IPS-20b (cell line): ENCODE measurements at regions not wholly inside any gene's neighbourhood (a gene's known extent, or its start where the extent isn't known, plus 50 kb on each side); places are given as distances from the start of the nearest gene placed in this dataset.

ENCODE experiments used
- H3K27ac ChIP-seq: one replicate; pipeline ENCODE4 v1.5.1; 2013; ENCODE audit warnings: low read length
- H3K27me3 ChIP-seq: 2 replicates; pipeline ENCODE4 v1.6.1; 2013; ENCODE audit warnings: mild to moderate bottlenecking, low read length, inconsistent platforms; ENCODE audit not compliant: insufficient read depth
- H3K36me3 ChIP-seq: 2 replicates; pipeline ENCODE4 v1.6.1; 2013; ENCODE audit warnings: low read depth, mild to moderate bottlenecking, inconsistent platforms, low read length, moderate library complexity; ENCODE audit not compliant: insufficient read depth
- H3K4me1 ChIP-seq: 2 replicates; pipeline ENCODE4 v1.6.1; 2013; ENCODE audit warnings: mild to moderate bottlenecking, control low read depth, inconsistent platforms, low read length, moderate library complexity; ENCODE audit not compliant: insufficient read depth
- H3K4me3 ChIP-seq: 2 replicates; pipeline ENCODE4 v1.5.1; 2013; ENCODE audit warnings: mild to moderate bottlenecking, low read length, inconsistent platforms
- H3K9ac ChIP-seq: 2 replicates; pipeline ENCODE4 v1.6.1; 2013; ENCODE audit warnings: low read depth, mild to moderate bottlenecking, inconsistent platforms, low read length, moderate library complexity
- H3K9me3 ChIP-seq: 2 replicates; pipeline ENCODE4 v1.6.1; 2013; ENCODE audit warnings: mild to moderate bottlenecking, low read depth, low read length, inconsistent platforms; ENCODE audit not compliant: insufficient read depth

DNA sequence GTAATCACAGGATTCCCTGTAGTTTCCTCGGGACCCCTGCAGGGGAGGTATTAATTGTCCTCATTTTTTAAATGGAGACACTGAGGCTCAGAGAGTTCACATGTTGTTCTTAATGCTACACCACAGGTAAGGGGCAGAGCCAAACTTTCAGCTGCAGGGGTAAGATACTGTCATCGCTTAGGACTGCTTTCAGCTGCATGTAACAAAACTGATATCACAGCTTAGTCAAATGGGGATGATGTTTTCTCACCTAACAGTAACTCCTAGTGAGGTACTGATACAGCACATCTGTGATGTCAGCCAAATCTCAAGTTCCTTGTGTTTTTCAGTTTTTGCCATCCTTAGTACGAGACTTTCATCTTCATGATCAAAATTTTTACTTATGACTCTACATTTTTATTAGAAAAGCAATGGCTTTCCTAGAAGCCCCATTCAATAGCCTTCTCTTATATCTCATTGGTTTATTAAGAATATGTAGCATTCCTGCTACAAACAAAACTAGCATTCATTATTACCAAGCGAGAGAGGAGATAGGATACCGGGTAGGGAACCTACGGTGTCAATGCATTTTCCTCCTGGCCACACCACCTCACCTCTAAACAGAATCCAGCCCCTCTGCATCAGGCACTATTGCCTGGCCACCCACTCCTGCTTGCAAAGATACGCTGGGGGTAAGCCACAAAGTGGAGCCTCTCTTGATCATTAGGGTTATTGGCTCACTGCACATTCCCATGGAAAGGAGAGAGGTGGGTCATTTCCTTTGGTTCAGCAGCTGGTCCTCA is 557.5 kb downstream of the CD83 start:
- Histone ChIP-seq H3K27me3 (no peaks in the 10 kb centered on the region), H3K36me3 (no peaks in the 10 kb centered on the region), H3K9ac (no peak overlapping the region), H3K9me3 (no peaks in the 10 kb centered on the region), H3K4me3 (no peak overlapping the region), H3K27ac (no peak overlapping the region), H3K4me1 (peaks cover 8% of the 10 kb centered on the region; the same call in 1 of the 2 replicates)

DNA sequence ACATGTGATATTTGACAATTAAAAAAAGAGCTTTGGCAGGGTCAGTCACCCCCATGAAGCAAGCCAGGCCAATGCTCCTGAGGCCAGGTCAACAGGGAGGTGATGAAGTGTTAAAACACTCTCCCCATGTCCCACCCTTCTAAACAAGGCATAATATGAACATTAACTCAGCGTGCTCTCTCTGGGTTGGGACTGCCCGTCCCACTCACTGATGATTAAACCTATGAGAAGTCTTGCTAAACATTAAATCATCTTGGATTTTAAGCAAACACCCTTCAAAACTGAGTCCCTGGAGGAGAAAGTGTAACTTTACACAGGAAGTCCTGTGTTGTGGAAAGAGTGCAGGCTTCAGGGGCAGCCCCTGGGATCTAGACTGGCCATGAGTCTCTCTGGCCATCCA is 558.5 kb downstream of the CD83 start:
- Histone ChIP-seq H3K9ac (no peak overlapping the region), H3K4me1 (peaks cover 8% of the 10 kb centered on the region; the same call in 1 of the 2 replicates), H3K27me3 (no peaks in the 10 kb centered on the region), H3K9me3 (no peaks in the 10 kb centered on the region), H3K36me3 (no peaks in the 10 kb centered on the region), H3K27ac (no peak overlapping the region), H3K4me3 (no peak overlapping the region)

GRCh38 chr6:14676977-14677781 is 559.6 kb downstream of the CD83 start:
- no peak overlapping the region for H3K4me3 ChIP-seq
- no peaks in the 10 kb centered on the region for H3K36me3 ChIP-seq
- peaks cover 8% of the 10 kb centered on the region; the same call in 1 of the 2 replicates for H3K4me1 ChIP-seq
- no peaks in the 10 kb centered on the region for H3K9me3 ChIP-seq
- H3K27me3 ChIP-seq: no peaks in the 10 kb centered on the region
- H3K9ac ChIP-seq: no peak overlapping the region
- no peak overlapping the region for H3K27ac ChIP-seq

DNA sequence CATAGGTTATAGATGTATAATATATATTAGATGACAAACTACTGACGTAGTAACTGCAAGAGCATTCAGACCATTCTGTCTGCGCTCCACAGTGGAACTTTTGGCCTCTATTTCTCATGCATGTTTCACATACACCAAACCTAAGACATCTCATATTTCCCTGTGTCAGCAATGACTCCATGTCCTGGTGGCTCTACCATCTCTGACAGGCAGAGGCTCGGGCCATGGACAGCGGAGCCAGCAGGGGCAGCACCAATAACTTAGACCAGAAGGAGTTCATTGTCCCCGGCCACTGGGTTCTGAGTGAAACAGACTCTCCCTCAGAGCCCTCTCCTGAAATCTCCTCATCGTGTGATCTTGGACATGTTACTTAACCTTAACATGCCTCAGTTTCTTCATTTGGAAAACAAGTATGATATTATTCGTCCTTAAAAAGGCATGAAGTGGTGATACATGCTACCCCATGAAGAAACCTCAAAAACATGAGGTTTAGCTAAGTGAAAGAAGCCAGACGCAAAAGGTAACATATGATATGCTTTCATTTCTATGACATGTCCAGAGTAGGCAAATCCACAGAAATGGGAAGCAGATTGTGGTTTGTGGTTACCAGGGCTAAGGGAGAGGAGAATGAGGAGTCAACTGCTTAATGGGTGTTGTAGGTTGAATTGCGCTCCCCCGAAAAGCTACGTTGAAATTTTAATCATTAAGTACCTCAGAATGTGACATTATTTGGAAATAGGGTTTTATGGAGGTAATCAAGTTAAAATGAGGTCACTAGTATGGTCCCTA is 564.0 kb upstream of the JARID2 start:
- H3K9me3 ChIP-seq: no peaks in the 10 kb centered on the region
- no peak overlapping the region for H3K4me3 ChIP-seq
- H3K4me1 ChIP-seq: peaks cover 15% of the 10 kb centered on the region; the same call in 1 of the 2 replicates
- H3K27me3 ChIP-seq: peaks cover 30% of the 10 kb centered on the region
- no peak overlapping the region for H3K27ac ChIP-seq
- no peaks in the 10 kb centered on the region for H3K36me3 ChIP-seq
- H3K9ac ChIP-seq: no peak overlapping the region

DNA sequence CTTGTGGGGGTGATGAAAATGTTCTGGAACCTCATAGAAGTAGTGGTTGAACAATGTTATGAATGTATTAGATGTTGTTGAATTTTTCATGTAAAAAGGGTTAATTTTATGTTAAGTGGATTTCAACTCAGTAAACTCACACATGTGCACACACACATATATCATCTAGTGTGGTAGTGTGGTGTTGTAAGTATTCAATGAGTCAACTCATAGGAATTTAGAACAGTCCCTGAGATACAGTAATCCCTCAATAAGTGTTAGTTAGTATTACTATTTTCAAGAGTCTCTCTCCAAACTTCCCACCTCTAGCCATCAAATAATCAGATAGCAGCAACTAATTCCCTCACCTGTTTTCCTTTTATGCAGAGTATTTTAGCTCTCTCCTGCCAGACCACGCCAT is 563.1 kb upstream of the JARID2 start:
- peaks cover 32% of the 10 kb centered on the region for H3K27me3 ChIP-seq
- no peak overlapping the region for H3K4me3 ChIP-seq
- H3K4me1 ChIP-seq: peaks cover 7% of the 10 kb centered on the region; the same call in 1 of the 2 replicates
- H3K9me3 ChIP-seq: no peaks in the 10 kb centered on the region
- H3K9ac ChIP-seq: no peak overlapping the region
- H3K36me3 ChIP-seq: no peaks in the 10 kb centered on the region
- H3K27ac ChIP-seq: no peak overlapping the region

DNA sequence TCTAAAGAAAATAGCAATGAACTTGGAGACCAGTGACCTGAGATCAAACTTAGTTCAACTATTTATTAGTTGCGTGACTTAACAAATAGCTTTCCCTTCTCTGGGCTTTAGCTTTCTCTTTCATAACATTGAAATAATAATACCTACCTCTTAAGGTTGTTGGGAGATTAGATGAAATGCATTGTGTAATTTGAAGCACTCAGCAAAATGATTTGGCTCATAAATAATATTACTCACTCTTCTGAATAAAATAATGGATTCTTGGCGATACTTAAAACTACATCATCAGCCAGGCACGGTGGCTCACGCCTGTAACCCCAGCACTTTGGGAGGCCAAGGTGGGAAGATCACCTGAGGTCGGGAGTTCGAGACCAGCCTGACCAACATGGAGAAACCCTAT is 556.2 kb upstream of the JARID2 start:
- Histone ChIP-seq H3K4me3 (no peak overlapping the region), H3K27me3 (peaks cover 20% of the 10 kb centered on the region; the same call in 1 of the 2 replicates), H3K9ac (no peak overlapping the region), H3K4me1 (peaks cover 7% of the 10 kb centered on the region; the same call in 1 of the 2 replicates), H3K27ac (no peak overlapping the region), H3K9me3 (no peaks in the 10 kb centered on the region), H3K36me3 (no peaks in the 10 kb centered on the region)

- no peak overlapping the region for H3K4me3 ChIP-seq
Observed at GRCh38 chr6:14690120-14691056, 555.5 kb upstream of the JARID2 start.

GRCh38 chr6:14692208-14692607 is 553.7 kb upstream of the JARID2 start:
- no peak overlapping the region for H3K27ac ChIP-seq
- no peak overlapping the region for H3K4me3 ChIP-seq
- H3K27me3 ChIP-seq: no peaks in the 10 kb centered on the region
- no peak overlapping the region for H3K9ac ChIP-seq
- no peaks in the 10 kb centered on the region for H3K4me1 ChIP-seq
- H3K36me3 ChIP-seq: no peaks in the 10 kb centered on the region
- H3K9me3 ChIP-seq: no peaks in the 10 kb centered on the region

More at GRCh38 chr6:14690120-14691056, 555.5 kb upstream of the JARID2 start:
- Histone ChIP-seq H3K4me1 (peaks cover 6% of the 10 kb centered on the region; the same call in 1 of the 2 replicates), H3K27me3 (peaks cover 13% of the 10 kb centered on the region; the same call in 1 of the 2 replicates), H3K9ac (no peak overlapping the region), H3K9me3 (no peaks in the 10 kb centered on the region), H3K36me3 (no peaks in the 10 kb centered on the region), H3K27ac (no peak overlapping the region)

- Histone ChIP-seq H3K9me3 (no peaks in the 10 kb centered on the region), H3K9ac (no peak overlapping the region), H3K27me3 (no peaks in the 10 kb centered on the region), H3K27ac (no peak overlapping the region), H3K36me3 (no peaks in the 10 kb centered on the region), H3K4me3 (no peak overlapping the region), H3K4me1 (no peaks in the 10 kb centered on the region)
Observed at GRCh38 chr6:14693301-14694192, 552.3 kb upstream of the JARID2 start.

DNA sequence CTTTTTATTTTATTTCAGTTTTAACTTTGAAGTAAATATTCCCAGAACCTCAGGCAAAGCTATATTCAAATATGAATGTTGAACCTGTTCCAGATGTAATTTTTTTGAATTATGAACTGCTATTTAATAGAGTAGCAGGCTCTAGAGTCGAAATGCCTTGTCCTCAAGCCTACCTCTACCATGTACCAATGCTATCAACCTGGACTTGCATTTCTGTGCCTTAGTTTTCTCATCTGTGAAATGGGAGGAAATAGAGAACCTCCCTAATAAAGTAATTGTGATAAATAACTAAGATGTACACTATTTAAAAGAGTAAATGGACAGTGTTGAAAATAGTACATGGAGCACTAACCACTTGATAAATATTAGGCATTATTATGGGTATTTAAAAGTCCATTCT is 551.6 kb upstream of the JARID2 start:
- Histone ChIP-seq H3K27me3 (no peaks in the 10 kb centered on the region), H3K9ac (no peak overlapping the region), H3K9me3 (no peaks in the 10 kb centered on the region), H3K4me3 (no peak overlapping the region), H3K4me1 (no peaks in the 10 kb centered on the region), H3K36me3 (no peaks in the 10 kb centered on the region), H3K27ac (no peak overlapping the region)
